ENCODE measurements at regions not wholly inside any gene's neighbourhood (a gene's known extent, or its start where the extent isn't known, plus 50 kb on each side); places are given as distances from the start of the nearest gene placed in this dataset.

GRCh38 chr4:162978398-162978797, 188.3 kb downstream of the NAF1 start:
- TF ChIP-seq CTCF (IDR thresholded peaks at IDR 0.05) (no peak), POLR2A (IDR thresholded peaks at IDR 0.05) (no peak)
